BJ (cell line): ENCODE measurements at regions not wholly inside any gene's neighbourhood (a gene's known extent, or its start where the extent isn't known, plus 50 kb on each side); places are given as distances from the start of the nearest gene placed in this dataset.

Source experiments
- CTCF ChIA-PET: fragments of 350-600 bp; formaldehyde crosslinking; extraction: SDS; loops from one replicate; lab custom pipeline; 2021; ENCODE audit warnings: antibody characterized with exemption, inconsistent platforms; lab: Yijun Ruan, JAX
- POLR2A ChIA-PET: fragments of 300-600 bp; sonication (Branson Sonifier 250); formaldehyde crosslinking; extraction: SDS; loops from one replicate; lab custom pipeline; 2021; ENCODE audit warnings: antibody characterized with exemption; lab: Charles Lee
- DNase-seq: peaks from one replicate; pipeline ENCODE4 v3.0.0-alpha.2; 2011; ENCODE audit warnings: low read depth
- H3K27me3 ChIP-seq: 2 replicates; pipeline ENCODE4 v1.6.0; 2011; ENCODE audit warnings: low read length; ENCODE audit not compliant: control insufficient read depth, insufficient read depth
- H3K36me3 ChIP-seq: 2 replicates; pipeline ENCODE4 v1.5.1; 2011; ENCODE audit warnings: low read length; ENCODE audit not compliant: control insufficient read depth, insufficient read depth
- H3K4me3 ChIP-seq: 2 replicates; pipeline ENCODE4 v1.5.1; 2011; ENCODE audit warnings: low read depth, mild to moderate bottlenecking, control low read depth, low read length
- CTCF ChIP-seq: IDR thresholded peaks from 2 replicates; pipeline ENCODE4 v1.5.1; 2011; ENCODE audit warnings: low read depth, mild to moderate bottlenecking, control low read depth, inconsistent platforms, low read length, moderate library complexity; ENCODE audit not compliant: insufficient read depth

- POLR2A ChIA-PET, result no interaction called here
- Histone ChIP-seq H3K27me3 (no peaks in the 10 kb centered on the region), H3K36me3 (no peaks in the 10 kb centered on the region), H3K4me3 (no peak overlapping the region)
- DNase-seq, result no peak
- CTCF ChIA-PET, result no interaction called here
- TF ChIP-seq CTCF, result no peak
Measured at GRCh38 chrX:25383196-25383595, 367.4 kb upstream of the ARX start.

GRCh38 chrX:25356456-25356855 is 340.7 kb upstream of the ARX start:
- H3K36me3 ChIP-seq, result no peaks in the 10 kb centered on the region
- CTCF ChIA-PET, result no interaction called here
- POLR2A ChIA-PET, result no interaction called here
- H3K27me3 ChIP-seq, result no peaks in the 10 kb centered on the region
- no peak overlapping the region for H3K4me3 ChIP-seq
- no peak for TF ChIP-seq CTCF
- DNase-seq, result no peak

DNA sequence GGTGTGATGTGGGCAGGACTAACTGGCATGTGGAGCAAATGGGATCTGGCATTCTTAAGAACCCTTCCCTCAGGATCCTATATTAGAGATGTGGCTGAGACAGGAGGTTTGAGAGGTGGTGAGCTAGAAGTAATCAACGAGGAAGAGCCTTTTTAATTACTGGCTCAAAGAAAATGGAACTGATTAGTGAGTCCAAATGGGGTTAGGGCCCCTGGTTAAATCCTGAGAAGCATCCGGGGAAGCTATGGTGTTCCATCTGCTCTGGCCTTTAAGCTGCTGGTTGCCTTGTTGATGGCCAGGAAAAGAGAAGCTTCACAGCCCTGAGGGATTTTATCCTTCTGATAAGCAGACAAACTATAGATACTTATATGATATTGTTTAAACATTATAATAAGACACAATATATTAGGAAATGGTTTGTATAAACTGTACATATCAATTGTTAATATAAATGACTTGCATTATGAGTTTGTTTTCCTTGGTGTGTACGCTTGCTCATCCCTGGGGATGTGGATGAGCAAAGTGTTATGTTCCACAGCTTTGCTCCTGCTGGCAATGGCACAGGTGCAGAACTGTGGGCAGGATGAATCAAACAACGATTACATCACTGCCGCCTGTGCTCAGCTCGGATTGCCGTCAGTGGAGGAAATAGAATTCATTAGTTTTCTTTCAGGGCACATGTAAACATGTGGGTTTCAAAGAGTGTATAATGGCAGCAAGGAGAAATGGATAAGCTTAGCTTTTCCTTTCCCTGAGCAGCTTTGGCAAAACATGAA is 328.6 kb upstream of the ARX start:
- TF ChIP-seq CTCF, result no peak
- Histone ChIP-seq H3K4me3 (no peak overlapping the region), H3K36me3 (no peaks in the 10 kb centered on the region), H3K27me3 (no peaks in the 10 kb centered on the region)
- no peak for DNase-seq
- ChIA-PET POLR2A (no interaction called here), CTCF (no interaction called here)

GRCh38 chrX:25343060-25343459 is 327.3 kb upstream of the ARX start:
- ChIA-PET CTCF (no interaction called here), POLR2A (no interaction called here)
- TF ChIP-seq CTCF, result no peak
- Histone ChIP-seq H3K27me3 (no peaks in the 10 kb centered on the region), H3K36me3 (no peaks in the 10 kb centered on the region), H3K4me3 (no peak overlapping the region)
- DNase-seq, result no peak

DNA sequence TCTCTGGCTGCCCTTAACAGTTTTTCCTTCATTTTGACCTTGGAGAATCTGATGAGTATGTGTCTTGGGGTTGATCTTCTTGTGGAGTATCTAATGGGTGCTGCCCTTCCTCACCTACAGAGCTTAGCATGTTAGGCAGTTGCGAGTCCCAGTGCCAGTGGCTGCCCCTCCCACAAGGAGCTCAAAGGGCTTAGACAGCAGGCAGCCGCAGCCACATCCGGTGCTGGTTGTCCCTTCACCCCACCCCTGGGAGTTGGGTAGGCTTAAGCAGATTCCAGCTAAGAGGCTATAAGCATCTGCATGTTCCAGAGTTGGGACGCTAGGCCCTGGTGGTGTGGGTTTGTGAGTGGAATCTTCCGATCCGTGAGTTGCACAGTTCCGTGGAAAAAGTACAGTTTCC is 322.1 kb upstream of the ARX start:
- H3K4me3 ChIP-seq, result no peak overlapping the region
- no peak for DNase-seq
- no peak for TF ChIP-seq CTCF
- CTCF ChIA-PET, result no interaction called here
- H3K36me3 ChIP-seq, result no peaks in the 10 kb centered on the region
- H3K27me3 ChIP-seq, result no peaks in the 10 kb centered on the region
- POLR2A ChIA-PET, result no interaction called here
